ENCODE measurements at regions not wholly inside any gene's neighbourhood (a gene's known extent, or its start where the extent isn't known, plus 50 kb on each side); places are given as distances from the start of the nearest gene placed in this dataset.

DNA sequence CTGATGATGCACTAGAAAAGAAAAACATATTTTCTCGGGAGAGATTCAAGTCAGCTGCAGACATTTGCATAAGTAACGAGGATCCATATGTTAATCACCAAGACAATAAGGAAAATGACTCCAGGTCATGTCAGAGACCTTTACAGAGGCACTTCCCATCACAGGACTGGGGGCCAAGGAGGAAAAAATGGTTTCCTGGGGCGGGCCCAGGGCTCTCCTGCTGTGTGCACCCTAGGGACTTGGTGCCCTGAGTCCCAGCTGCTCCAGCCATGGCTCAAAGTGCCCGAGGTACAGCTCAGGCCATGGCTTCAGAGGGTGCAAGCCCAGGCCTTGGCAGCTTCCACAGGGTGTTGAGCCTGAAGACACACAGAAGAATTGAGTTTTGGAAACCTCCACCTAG lies 415.4 kb upstream of the FRG1 start:
- intact Hi-C loops (cut with micrococcal nuclease; ENCODE audit: unreplicated experiment) (no loop called here), in situ Hi-C loops (cut with HindIII; ENCODE audit: low pct_unique_long_range_greater_than_20kb, low sequenced_read_pairs) (no loop called here)
- Histone ChIP-seq H3K27ac (ENCODE audit: low read length) (no peak overlapping the region), H3K9me3 (ENCODE audit: control insufficient read depth, insufficient read depth, low read depth, low read length) (no peaks in the 10 kb centered on the region), H3K27me3 (ENCODE audit: control insufficient read depth, insufficient read depth, low read length) (no peaks in the 10 kb centered on the region), H3K4me1 (ENCODE audit: control insufficient read depth, insufficient read depth, low read length) (no peaks in the 10 kb centered on the region), H3K36me3 (ENCODE audit: control insufficient read depth, insufficient read depth, low read length) (no peaks in the 10 kb centered on the region), H3K4me3 (ENCODE audit: low read depth in 2 of 2, low read length in 2 of 2) (no peak overlapping the region)
- DNase-seq (ENCODE audit: low read depth, low spot score) = no peak
- ATAC-seq = no peak
- no peak for TF ChIP-seq SIN3A (IDR thresholded peaks at IDR 0.05; ENCODE audit: borderline replicate concordance, insufficient read depth, low read depth, low read length)
- no peak for TF ChIP-seq TCF7L2 (IDR thresholded peaks at IDR 0.05; ENCODE audit: low read depth, low read length)
- no peak for TF ChIP-seq REST (IDR thresholded peaks at IDR 0.05; ENCODE audit: insufficient read depth in 1 of 2, low read depth in 2 of 2, low read length in 1 of 2)
- TF ChIP-seq POLR2AphosphoS5 (IDR thresholded peaks at IDR 0.05; ENCODE audit: low read depth, low read length) = no peak
- TF ChIP-seq, protein P1, sequence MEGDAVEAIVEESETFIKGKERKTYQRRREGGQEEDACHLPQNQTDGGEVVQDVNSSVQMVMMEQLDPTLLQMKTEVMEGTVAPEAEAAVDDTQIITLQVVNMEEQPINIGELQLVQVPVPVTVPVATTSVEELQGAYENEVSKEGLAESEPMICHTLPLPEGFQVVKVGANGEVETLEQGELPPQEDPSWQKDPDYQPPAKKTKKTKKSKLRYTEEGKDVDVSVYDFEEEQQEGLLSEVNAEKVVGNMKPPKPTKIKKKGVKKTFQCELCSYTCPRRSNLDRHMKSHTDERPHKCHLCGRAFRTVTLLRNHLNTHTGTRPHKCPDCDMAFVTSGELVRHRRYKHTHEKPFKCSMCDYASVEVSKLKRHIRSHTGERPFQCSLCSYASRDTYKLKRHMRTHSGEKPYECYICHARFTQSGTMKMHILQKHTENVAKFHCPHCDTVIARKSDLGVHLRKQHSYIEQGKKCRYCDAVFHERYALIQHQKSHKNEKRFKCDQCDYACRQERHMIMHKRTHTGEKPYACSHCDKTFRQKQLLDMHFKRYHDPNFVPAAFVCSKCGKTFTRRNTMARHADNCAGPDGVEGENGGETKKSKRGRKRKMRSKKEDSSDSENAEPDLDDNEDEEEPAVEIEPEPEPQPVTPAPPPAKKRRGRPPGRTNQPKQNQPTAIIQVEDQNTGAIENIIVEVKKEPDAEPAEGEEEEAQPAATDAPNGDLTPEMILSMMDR (IDR thresholded peaks at IDR 0.05) = no peak
- ChIA-PET CTCF (no interaction called here), POLR2A (no interaction called here)
- BruUV-seq (replicated peaks) = no TSS peak

GRCh38 chr4:189530848-189531247 lies 409.8 kb upstream of the FRG1 start:
- H3K27me3 ChIP-seq (ENCODE audit: control insufficient read depth, insufficient read depth, low read length) = no peaks in the 10 kb centered on the region
- POLR2A ChIA-PET = no interaction called here
- TF ChIP-seq POLR2AphosphoS5 (IDR thresholded peaks at IDR 0.05; ENCODE audit: low read depth, low read length) = no peak
- TF ChIP-seq REST (IDR thresholded peaks at IDR 0.05; ENCODE audit: insufficient read depth in 1 of 2, low read depth in 2 of 2, low read length in 1 of 2) = no peak
- TF ChIP-seq TCF7L2 (IDR thresholded peaks at IDR 0.05; ENCODE audit: low read depth, low read length) = no peak
- TF ChIP-seq, protein P1 (IDR thresholded peaks at IDR 0.05) = no peak
- no peak for TF ChIP-seq SIN3A (IDR thresholded peaks at IDR 0.05; ENCODE audit: borderline replicate concordance, insufficient read depth, low read depth, low read length)
- H3K9me3 ChIP-seq (ENCODE audit: control insufficient read depth, insufficient read depth, low read depth, low read length) = no peaks in the 10 kb centered on the region
- intact Hi-C loops (cut with micrococcal nuclease; ENCODE audit: unreplicated experiment) = no loop called here
- no peaks in the 10 kb centered on the region for H3K36me3 ChIP-seq (ENCODE audit: control insufficient read depth, insufficient read depth, low read length)
- no peak overlapping the region for H3K4me3 ChIP-seq (ENCODE audit: low read depth in 2 of 2, low read length in 2 of 2)
- H3K4me1 ChIP-seq (ENCODE audit: control insufficient read depth, insufficient read depth, low read length) = no peaks in the 10 kb centered on the region
- in situ Hi-C loops (cut with HindIII; ENCODE audit: low pct_unique_long_range_greater_than_20kb, low sequenced_read_pairs) = no loop called here
- no TSS peak for BruUV-seq (replicated peaks)
- ATAC-seq (no peak), DNase-seq (ENCODE audit: low read depth, low spot score) (no peak)
- no peak overlapping the region for H3K27ac ChIP-seq (ENCODE audit: low read length)
- CTCF ChIA-PET = no interaction called here
